ENCODE measurements at regions not wholly inside any gene's neighbourhood (a gene's known extent, or its start where the extent isn't known, plus 50 kb on each side); places are given as distances from the start of the nearest gene placed in this dataset.

- no peak for TF ChIP-seq CTCF (IDR thresholded peaks at IDR 0.05; ENCODE audit: low read length)
- no peak for TF ChIP-seq EZH2 (optimal IDR thresholded peaks at IDR 0.05; ENCODE audit: low read depth, low read length)
- TF ChIP-seq EZH2phosphoT487 (IDR thresholded peaks at IDR 0.05; ENCODE audit: low read length) = no peak
These were observed 580.4 kb downstream of the ANKRD50 start for GRCh38 chr4:124132161-124132560.

Measured in MM.1S (cell line).